ENCODE measurements at regions not wholly inside any gene's neighbourhood (a gene's known extent, or its start where the extent isn't known, plus 50 kb on each side); places are given as distances from the start of the nearest gene placed in this dataset.

- Histone ChIP-seq H3K79me2 (replicated peaks; ENCODE audit: insufficient read depth) (no peaks in the 10 kb centered on the region), H3K4me3 (no peak overlapping the region), H3K4me1 (ENCODE audit: insufficient read depth) (no peaks in the 10 kb centered on the region), H3K36me3 (ENCODE audit: insufficient read depth) (no peaks in the 10 kb centered on the region), H4K20me1 (replicated peaks; ENCODE audit: insufficient read depth) (no peaks in the 10 kb centered on the region), H3K4me2 (no peak overlapping the region), H3K27ac (ENCODE audit: low read depth) (no peak overlapping the region), H3K27me3 (ENCODE audit: insufficient read depth) (no peaks in the 10 kb centered on the region), H3F3A (replicated peaks; ENCODE audit: low read depth) (no peaks in the 10 kb centered on the region), H2AFZ (no peak overlapping the region), H3K9me2 (ENCODE audit: insufficient read depth) (no peaks in the 10 kb centered on the region; the same call in 1 of the 2 replicates)
- no peak overlapping the region for H3K4me3 Mint-ChIP-seq
- H3K27ac Mint-ChIP-seq = no peak overlapping the region
- no peaks in the 10 kb centered on the region for H3K4me1 Mint-ChIP-seq
- H3K27me3 Mint-ChIP-seq (ENCODE audit: insufficient read depth, low read depth, poor library complexity) = no peaks in the 10 kb centered on the region
- H3K36me3 Mint-ChIP-seq (ENCODE audit: low read depth) = no peaks in the 10 kb centered on the region; the same call in 2 of the 3 replicates
- no peak for TF ChIP-seq STAT1 (IDR thresholded peaks at IDR 0.05; ENCODE audit: unreplicated experiment)
- TF ChIP-seq JUNB (IDR thresholded peaks at IDR 0.05; ENCODE audit: unreplicated experiment) = no peak
- TF ChIP-seq NANOG (IDR thresholded peaks at IDR 0.05; ENCODE audit: borderline replicate concordance) = no peak
- no peak for TF ChIP-seq POLR2AphosphoS5 (IDR thresholded peaks at IDR 0.05; ENCODE audit: low read depth)
- TF ChIP-seq, protein P1, sequence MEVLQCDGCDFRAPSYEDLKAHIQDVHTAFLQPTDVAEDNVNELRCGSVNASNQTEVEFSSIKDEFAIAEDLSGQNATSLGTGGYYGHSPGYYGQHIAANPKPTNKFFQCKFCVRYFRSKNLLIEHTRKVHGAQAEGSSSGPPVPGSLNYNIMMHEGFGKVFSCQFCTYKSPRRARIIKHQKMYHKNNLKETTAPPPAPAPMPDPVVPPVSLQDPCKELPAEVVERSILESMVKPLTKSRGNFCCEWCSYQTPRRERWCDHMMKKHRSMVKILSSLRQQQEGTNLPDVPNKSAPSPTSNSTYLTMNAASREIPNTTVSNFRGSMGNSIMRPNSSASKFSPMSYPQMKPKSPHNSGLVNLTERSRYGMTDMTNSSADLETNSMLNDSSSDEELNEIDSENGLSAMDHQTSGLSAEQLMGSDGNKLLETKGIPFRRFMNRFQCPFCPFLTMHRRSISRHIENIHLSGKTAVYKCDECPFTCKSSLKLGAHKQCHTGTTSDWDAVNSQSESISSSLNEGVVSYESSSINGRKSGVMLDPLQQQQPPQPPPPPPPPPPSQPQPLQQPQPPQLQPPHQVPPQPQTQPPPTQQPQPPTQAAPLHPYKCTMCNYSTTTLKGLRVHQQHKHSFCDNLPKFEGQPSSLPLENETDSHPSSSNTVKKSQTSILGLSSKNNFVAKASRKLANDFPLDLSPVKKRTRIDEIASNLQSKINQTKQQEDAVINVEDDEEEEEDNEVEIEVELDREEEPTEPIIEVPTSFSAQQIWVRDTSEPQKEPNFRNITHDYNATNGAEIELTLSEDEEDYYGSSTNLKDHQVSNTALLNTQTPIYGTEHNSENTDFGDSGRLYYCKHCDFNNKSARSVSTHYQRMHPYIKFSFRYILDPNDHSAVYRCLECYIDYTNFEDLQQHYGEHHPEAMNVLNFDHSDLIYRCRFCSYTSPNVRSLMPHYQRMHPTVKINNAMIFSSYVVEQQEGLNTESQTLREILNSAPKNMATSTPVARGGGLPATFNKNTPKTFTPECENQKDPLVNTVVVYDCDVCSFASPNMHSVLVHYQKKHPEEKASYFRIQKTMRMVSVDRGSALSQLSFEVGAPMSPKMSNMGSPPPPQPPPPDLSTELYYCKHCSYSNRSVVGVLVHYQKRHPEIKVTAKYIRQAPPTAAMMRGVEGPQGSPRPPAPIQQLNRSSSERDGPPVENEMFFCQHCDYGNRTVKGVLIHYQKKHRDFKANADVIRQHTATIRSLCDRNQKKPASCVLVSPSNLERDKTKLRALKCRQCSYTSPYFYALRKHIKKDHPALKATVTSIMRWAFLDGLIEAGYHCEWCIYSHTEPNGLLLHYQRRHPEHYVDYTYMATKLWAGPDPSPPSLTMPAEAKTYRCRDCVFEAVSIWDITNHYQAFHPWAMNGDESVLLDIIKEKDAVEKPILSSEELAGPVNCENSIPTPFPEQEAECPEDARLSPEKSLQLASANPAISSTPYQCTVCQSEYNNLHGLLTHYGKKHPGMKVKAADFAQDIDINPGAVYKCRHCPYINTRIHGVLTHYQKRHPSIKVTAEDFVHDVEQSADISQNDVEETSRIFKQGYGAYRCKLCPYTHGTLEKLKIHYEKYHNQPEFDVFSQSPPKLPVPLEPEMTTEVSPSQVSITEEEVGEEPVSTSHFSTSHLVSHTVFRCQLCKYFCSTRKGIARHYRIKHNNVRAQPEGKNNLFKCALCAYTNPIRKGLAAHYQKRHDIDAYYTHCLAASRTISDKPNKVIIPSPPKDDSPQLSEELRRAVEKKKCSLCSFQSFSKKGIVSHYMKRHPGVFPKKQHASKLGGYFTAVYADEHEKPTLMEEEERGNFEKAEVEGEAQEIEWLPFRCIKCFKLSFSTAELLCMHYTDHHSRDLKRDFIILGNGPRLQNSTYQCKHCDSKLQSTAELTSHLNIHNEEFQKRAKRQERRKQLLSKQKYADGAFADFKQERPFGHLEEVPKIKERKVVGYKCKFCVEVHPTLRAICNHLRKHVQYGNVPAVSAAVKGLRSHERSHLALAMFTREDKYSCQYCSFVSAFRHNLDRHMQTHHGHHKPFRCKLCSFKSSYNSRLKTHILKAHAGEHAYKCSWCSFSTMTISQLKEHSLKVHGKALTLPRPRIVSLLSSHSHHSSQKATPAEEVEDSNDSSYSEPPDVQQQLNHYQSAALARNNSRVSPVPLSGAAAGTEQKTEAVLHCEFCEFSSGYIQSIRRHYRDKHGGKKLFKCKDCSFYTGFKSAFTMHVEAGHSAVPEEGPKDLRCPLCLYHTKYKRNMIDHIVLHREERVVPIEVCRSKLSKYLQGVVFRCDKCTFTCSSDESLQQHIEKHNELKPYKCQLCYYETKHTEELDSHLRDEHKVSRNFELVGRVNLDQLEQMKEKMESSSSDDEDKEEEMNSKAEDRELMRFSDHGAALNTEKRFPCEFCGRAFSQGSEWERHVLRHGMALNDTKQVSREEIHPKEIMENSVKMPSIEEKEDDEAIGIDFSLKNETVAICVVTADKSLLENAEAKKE (CRISPR knock-in tag; IDR thresholded peaks at IDR 0.05) = no peak
- no peak for TF ChIP-seq CTCF (conservative IDR thresholded peaks at IDR 0.05; ENCODE audit: low read depth in 2 of 2)
- TF ChIP-seq ZNF114 (CRISPR knock-in tag; IDR thresholded peaks at IDR 0.05) = no peak
- DNase-seq (ENCODE audit: low spot score) (no peak), ATAC-seq (no peak)
- no peaks in the 10 kb centered on the region; the same call in 2 of the 3 replicates for H3K9me3 Mint-ChIP-seq
Observed at GRCh38 chr11:109856928-109857327, 236.3 kb upstream of the ZC3H12C start.
